GM10248 (cell line): ENCODE measurements at regions not wholly inside any gene's neighbourhood (a gene's known extent, or its start where the extent isn't known, plus 50 kb on each side); places are given as distances from the start of the nearest gene placed in this dataset.

Experiments used
- CTCF ChIA-PET: fragments of 300-600 bp; sonication (Branson Sonifier 250); formaldehyde crosslinking; extraction: SDS; loops from one replicate; lab custom pipeline; 2021; ENCODE audit warnings: antibody characterized with exemption; lab: Yijun Ruan, JAX
- POLR2A ChIA-PET: fragments of 350-650 bp; sonication (Branson Sonifier 250); formaldehyde crosslinking; extraction: SDS; loops from one replicate; lab custom pipeline; 2020; ENCODE audit warnings: antibody characterized with exemption; lab: Yijun Ruan, JAX
- DNase-seq: peaks from one replicate; pipeline ENCODE4 v3.0.0; 2012; ENCODE audit errors: extremely low spot score
- TF ChIP-seq, protein P1 (sequence below): IDR thresholded peaks from 2 replicates; pipeline ENCODE4 v1.5.1; 2012; ENCODE audit warnings: mild to moderate bottlenecking, low read depth; ENCODE audit errors: extremely low read depth, missing control alignments, control extremely low read depth

- ChIA-PET POLR2A (no interaction called here), CTCF (interaction anchor here (1.6 kb wide), 1 partner anchor 23 kb away, joined by 6 read pairs; no protein-coding TSS in a partner anchor)
- no peak for DNase-seq
- TF ChIP-seq, protein P1, sequence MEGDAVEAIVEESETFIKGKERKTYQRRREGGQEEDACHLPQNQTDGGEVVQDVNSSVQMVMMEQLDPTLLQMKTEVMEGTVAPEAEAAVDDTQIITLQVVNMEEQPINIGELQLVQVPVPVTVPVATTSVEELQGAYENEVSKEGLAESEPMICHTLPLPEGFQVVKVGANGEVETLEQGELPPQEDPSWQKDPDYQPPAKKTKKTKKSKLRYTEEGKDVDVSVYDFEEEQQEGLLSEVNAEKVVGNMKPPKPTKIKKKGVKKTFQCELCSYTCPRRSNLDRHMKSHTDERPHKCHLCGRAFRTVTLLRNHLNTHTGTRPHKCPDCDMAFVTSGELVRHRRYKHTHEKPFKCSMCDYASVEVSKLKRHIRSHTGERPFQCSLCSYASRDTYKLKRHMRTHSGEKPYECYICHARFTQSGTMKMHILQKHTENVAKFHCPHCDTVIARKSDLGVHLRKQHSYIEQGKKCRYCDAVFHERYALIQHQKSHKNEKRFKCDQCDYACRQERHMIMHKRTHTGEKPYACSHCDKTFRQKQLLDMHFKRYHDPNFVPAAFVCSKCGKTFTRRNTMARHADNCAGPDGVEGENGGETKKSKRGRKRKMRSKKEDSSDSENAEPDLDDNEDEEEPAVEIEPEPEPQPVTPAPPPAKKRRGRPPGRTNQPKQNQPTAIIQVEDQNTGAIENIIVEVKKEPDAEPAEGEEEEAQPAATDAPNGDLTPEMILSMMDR: no peak
Measured at GRCh38 chr18:53819671-53820070, 404.8 kb downstream of the MBD2 start.

- CTCF ChIA-PET: interaction anchor here (1.6 kb wide), 1 partner anchor 23 kb away, joined by 6 read pairs; no protein-coding TSS in a partner anchor
- POLR2A ChIA-PET: no interaction called here
- TF ChIP-seq, protein P1: no peak
- DNase-seq: no peak
Measured at GRCh38 chr18:53819174-53819573, 405.3 kb downstream of the MBD2 start.

DNA sequence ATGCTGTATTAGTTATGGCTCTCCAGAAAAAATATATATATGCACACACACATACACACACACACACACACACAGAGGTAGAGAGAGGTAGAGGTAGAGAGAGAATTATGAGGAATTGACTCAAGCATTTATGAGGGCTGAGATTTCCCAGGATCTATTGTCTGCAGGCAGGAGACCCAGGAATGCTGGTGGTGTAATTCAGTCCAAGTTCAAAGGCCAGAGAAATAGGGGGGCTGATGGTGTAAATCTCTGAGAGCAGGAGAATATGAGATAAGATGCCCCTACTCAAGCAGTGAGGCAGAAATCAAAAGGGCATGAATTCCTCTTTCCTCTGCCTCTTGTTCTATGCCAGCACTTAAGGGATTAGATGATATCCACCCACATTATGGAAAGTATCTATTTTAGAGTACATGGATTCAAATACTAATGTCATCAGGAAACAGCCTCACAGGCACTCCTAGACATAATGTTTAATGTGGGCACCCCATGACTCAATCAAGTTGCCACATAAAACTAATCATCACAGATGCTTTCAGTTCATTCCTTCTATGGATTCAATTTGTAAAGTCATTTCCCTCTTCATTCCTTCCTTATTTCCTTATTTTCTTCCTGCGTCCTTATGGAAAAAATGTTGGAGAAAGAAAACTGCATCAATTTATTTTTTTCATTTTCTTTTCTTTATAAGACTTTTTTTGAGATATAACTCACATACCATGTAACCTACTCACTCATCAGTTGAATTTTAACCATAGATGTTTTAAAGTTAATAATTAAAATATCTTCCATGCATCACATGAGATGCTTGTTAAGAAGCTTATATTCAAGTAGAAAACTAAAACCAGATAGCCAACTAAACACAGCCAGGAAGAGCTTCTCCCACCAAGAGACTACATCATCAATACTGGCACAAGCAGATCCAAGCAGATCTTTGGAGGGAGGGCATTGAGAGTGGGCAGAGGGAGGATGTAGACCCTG is 406.2 kb downstream of the MBD2 start:
- DNase-seq: no peak
- ChIA-PET POLR2A (no interaction called here), CTCF (no interaction called here)
- TF ChIP-seq, protein P1: no peak

- no peak for DNase-seq
- TF ChIP-seq, protein P1: no peak
- ChIA-PET POLR2A (no interaction called here), CTCF (no interaction called here)
Measured at GRCh38 chr18:53800171-53800570, 424.3 kb downstream of the MBD2 start.

GRCh38 chr18:53799134-53799533 is 425.3 kb downstream of the MBD2 start:
- CTCF ChIA-PET: no interaction called here
- POLR2A ChIA-PET: no interaction called here
- TF ChIP-seq, protein P1: no peak
- DNase-seq: no peak

GRCh38 chr18:53798516-53798915 is 426.0 kb downstream of the MBD2 start:
- no peak for DNase-seq
- TF ChIP-seq, protein P1: no peak
- POLR2A ChIA-PET: no interaction called here
- CTCF ChIA-PET: no interaction called here
